ENCODE measurements at regions not wholly inside any gene's neighbourhood (a gene's known extent, or its start where the extent isn't known, plus 50 kb on each side); places are given as distances from the start of the nearest gene placed in this dataset.
A peak's percentile ranks its signal among the peaks of the same experiment; 100 is the strongest.

GRCh38 chr5:33268374-33268773, 172.4 kb upstream of the TARS1 start:
- no peak for TF ChIP-seq CTCF (IDR thresholded peaks at IDR 0.05; ENCODE audit: low read depth, low read length)
- no peak overlapping the region for H3K4me3 ChIP-seq (ENCODE audit: low read depth, low read length)
- no peak for DNase-seq (ENCODE audit: low read depth, low spot score)
- in situ Hi-C loops (cut with HindIII; ENCODE audit: low sequenced_read_pairs): no loop called here

GRCh38 chr5:33270671-33271070, 170.1 kb upstream of the TARS1 start:
- no peak for TF ChIP-seq CTCF (IDR thresholded peaks at IDR 0.05; ENCODE audit: low read depth, low read length)
- no peak for DNase-seq (ENCODE audit: low read depth, low spot score)
- in situ Hi-C loops (cut with HindIII; ENCODE audit: low sequenced_read_pairs): no loop called here
- no peak overlapping the region for H3K4me3 ChIP-seq (ENCODE audit: low read depth, low read length)

- H3K4me3 ChIP-seq (ENCODE audit: low read depth, low read length): no peak overlapping the region
- DNase-seq (ENCODE audit: low read depth, low spot score): no peak
- no peak for TF ChIP-seq CTCF (IDR thresholded peaks at IDR 0.05; ENCODE audit: low read depth, low read length)
- in situ Hi-C loops (cut with HindIII; ENCODE audit: low sequenced_read_pairs): no loop called here
Measured at GRCh38 chr5:33271606-33272005, 169.2 kb upstream of the TARS1 start.

- peak; percentile 94 for DNase-seq (ENCODE audit: low read depth, low spot score)
- no peak for TF ChIP-seq CTCF (IDR thresholded peaks at IDR 0.05; ENCODE audit: low read depth, low read length)
- in situ Hi-C loops (cut with HindIII; ENCODE audit: low sequenced_read_pairs): no loop called here
- no peak overlapping the region for H3K4me3 ChIP-seq (ENCODE audit: low read depth, low read length)
Measured at GRCh38 chr5:33272288-33272687, 168.5 kb upstream of the TARS1 start.

- no peak for DNase-seq (ENCODE audit: low read depth, low spot score)
- in situ Hi-C loops (cut with HindIII; ENCODE audit: low sequenced_read_pairs): no loop called here
- no peak for TF ChIP-seq CTCF (IDR thresholded peaks at IDR 0.05; ENCODE audit: low read depth, low read length)
- H3K4me3 ChIP-seq (ENCODE audit: low read depth, low read length): no peak overlapping the region
Measured at GRCh38 chr5:33273985-33274384, 166.8 kb upstream of the TARS1 start.

- H3K4me3 ChIP-seq (ENCODE audit: low read depth, low read length): no peak overlapping the region
- TF ChIP-seq CTCF (IDR thresholded peaks at IDR 0.05; ENCODE audit: low read depth, low read length): no peak
- no peak for DNase-seq (ENCODE audit: low read depth, low spot score)
- in situ Hi-C loops (cut with HindIII; ENCODE audit: low sequenced_read_pairs): no loop called here
Measured at GRCh38 chr5:33275391-33275790, 165.4 kb upstream of the TARS1 start.
